HG02981 (cell line): ENCODE measurements at regions not wholly inside any gene's neighbourhood (a gene's known extent, or its start where the extent isn't known, plus 50 kb on each side); places are given as distances from the start of the nearest gene placed in this dataset.
"Not testable (repeated sequence)": the region's sequence is repeated elsewhere in the genome, so short reads cannot be mapped to it uniquely, and the experiment has no call there.

ENCODE experiments used
- ATAC-seq: cut with Tn5 transposase; IDR thresholded peaks from one replicate; pipeline ENCODE4 v1.9.1; 2021; ENCODE audit warnings: mild to moderate bottlenecking, moderate library complexity; ENCODE audit not compliant: unreplicated experiment

DNA sequence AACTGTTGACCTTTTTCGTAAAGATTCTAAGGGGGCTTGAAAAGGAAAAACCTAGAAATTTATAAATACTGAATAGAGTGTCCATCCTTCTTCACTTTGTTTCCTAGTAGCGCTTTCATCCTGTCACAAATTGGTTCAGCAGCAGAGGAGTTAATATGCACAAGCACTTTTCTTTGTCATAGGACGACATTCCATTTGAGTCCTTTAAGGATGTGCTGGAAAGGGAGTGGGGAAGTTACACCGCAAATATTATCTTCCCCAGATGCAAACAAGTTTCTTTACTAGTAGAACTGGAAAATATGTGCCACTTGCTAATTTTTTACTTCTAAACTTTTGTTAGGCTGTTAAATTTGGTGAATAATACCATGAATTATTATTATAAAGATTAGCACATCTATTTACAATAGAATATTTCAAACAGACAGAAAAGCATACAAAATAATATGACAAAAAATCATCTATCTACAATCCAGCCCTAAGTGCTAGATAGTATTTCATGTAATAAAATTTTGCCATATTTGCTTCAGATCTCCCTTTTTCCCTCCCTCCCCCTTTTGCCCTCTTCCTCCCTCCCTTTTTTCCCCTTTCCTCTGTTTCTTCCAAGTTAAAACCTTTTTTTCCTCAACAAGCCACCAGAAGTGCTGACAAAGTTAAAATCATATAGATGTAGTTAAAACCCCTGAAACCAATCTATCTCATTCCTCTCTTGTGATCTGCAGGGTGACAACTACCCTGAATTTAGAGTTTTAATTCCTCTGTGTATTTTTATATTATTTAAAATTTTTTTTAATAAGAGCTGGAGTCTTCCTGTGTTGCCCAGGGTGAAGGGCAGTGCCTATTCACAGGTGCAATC is 50.5 kb upstream of the MAP4K3 start:
- ATAC-seq, result no peak

DNA sequence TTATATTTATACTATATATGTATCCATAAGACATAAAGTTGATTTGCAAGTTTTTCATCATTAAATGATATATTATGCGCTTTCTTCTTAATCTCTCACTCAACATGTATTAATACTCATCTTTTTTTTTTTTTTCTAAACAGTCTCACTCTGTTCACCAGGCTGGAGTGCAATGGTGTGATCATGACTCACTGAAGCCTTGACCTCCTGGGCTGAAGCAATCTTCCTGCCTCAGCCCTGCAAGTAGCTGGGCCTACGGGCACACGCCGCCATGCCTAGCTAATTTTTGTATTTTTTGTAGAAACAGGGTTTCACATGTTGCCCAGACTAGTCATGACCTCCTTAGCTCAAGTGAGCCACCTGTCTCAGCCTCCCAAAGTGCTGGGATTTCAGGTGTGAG is 51.4 kb upstream of the MAP4K3 start:
- ATAC-seq, result no peak

DNA sequence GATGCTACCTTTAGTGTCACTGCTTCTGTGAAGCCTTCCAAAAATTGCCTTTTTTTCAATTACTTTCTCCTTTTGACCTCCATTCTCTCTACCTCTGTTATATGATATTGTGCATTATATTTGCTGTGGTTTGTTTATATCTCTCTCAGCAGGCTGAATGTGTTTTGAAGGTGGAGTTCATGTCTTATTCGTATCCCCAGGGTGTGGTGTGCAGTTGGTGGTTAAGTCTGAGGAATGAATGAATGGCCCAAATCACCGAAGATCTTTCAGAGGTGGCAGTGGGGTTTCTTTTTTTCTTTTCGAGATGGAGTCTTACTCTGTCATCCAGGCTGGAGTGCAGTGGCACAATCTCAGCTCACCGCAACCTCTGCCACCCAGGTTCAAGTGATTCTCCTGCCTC is 53.5 kb upstream of the MAP4K3 start:
- ATAC-seq, result no peak

DNA sequence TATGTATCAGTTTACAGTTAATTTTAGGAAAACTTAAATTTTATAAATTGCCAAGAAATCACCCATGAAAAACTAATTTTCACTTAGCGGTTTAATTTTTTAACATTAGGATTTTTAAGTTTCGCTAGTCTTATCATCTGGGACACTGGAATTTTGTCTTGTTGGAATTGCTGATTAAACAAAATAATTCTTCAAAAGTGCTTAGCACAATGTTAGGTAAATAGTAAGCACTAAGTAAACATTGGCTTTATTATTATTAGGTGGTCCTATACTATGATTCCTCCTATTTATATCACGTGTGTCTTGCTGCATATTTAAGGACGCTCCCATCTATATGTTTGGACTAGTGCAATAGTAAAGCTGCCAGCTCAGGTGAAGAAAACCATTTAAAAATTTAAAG is 54.6 kb upstream of the MAP4K3 start:
- ATAC-seq, result no peak

DNA sequence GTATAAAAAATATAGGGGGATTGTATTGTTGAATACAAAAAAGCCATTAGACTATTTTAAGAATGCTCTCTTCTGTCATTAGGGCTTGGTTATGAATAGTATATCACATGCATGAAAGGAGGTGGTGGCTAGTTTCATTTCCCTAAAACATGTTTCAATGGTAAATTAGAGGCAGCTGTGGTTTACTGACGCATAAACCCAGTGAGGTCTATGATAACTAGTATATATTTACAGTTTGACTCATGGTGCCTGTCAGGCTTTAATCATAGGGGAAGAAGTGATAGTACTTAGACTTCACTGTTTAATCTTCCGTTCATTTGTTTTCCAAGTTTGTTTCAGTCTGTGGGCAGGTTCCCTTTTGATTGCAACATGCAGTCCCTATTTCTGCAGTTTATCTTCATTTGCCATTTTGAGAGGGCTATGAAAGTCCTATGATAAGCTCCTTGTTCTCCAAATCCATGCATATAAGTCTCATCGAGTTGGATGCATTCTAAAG is 55.1 kb upstream of the MAP4K3 start:
- ATAC-seq, result peak; percentile 98

DNA sequence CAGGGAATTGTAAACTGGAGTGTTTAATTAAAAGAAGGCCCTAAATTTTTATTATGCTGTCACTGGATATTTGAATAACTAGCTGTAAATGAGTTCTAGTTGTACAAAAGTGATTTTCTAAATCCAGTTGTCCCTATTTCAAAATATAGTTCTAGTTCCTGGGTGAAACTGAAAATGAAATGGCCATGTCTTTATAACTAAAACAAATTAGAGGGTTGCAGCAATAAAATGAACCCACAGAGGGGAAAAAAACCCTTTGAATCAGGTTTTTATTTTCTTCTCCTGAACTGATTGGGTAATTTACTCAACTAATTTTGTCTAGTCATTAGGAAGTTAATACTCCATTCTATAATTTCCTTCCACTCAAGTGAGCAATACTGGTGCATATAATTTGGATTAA is 55.6 kb upstream of the MAP4K3 start:
- no peak for ATAC-seq

DNA sequence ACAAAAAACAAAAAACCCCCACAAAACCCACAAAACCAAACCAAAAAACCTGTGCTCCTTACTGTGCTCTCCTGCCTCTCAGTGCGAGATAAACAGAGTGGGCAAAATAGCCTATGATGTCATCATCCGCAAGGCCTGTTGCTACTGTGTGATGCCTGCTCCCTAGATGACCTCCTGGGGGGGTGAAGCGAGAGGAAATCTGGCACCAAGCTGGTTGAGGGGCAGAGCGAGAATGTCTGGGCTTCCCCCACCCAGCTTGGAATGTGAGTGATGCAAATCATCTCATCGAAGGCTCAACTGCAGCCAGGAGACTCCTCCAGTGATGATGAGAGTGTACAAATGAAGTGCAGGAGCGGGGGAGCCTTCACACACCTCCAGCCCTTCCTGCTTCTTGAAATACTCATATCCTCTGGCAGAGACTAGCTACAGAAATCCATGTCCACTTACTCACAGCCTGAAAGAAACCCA is 57.7 kb upstream of the MAP4K3 start:
- ATAC-seq, result peak; percentile 32

DNA sequence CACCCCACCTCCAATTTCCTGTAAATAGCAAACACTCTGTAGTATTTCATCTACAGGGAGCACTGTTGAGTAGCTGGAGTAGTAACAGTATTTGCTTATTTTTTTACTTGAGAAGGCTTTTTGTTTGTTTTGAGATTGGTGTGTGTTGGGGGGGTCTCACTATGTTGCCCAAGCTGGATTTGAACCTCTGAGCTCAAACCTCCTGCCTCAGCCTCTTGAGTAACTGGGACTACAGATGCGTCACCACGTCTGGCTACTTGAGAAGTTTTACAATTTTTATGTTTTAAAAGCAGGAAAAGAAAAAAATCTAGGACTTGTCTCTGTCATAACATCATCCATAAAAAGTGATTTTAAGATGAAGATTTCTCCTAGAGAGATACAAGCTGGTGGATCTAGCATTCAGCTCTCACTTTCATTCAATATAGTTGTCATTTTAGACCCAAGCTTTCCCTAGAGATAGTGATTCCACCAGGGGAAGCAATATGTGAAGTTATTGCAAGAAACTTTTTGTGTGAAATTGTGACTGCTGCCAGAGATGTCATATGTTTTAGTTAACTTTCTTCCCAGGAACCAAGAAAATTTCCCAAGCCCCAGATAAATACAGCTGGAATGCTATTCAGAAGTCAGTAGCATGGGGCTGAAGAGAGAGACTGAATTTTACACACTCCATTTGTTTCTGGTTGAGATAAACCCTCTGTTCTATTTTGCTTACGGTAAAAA is 60.2 kb upstream of the MAP4K3 start:
- ATAC-seq, result no peak

DNA sequence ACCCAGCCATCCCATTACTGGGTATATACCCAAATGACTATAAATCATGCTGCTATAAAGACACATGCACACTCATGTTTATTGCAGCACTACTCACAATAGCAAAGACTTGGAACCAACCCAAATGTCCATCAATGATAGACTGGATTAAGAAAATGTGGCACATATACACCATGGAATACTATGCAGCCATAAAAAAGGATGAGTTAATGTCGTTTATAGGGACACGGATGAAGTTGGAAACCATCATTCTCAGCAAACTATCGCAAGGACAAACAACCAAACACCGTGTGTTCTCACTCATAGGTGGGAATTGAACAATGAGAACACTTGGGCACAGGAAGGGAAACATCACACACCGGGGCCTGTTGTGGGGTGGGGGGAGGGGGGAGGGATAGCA is 61.1 kb upstream of the MAP4K3 start:
- ATAC-seq, result not testable (repeated sequence)

DNA sequence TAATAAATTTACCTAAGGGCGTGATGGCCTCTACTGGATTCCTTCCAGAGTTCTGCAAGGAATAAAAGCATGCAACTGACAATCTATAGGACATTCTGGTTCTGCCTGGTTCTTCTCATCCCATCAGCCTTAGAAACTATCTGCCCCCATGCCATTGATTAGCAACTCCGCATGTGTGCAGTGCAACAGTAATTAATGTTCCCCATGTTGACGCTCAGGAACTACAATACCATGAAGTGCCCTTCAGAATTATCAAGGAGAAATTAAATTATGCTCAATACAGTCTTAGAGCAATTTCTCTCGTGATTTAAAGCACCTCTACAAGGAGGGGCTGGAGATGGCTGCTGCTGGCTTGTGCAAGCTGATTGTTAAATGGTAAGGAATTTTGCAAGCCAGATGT is 61.7 kb upstream of the MAP4K3 start:
- no peak for ATAC-seq

DNA sequence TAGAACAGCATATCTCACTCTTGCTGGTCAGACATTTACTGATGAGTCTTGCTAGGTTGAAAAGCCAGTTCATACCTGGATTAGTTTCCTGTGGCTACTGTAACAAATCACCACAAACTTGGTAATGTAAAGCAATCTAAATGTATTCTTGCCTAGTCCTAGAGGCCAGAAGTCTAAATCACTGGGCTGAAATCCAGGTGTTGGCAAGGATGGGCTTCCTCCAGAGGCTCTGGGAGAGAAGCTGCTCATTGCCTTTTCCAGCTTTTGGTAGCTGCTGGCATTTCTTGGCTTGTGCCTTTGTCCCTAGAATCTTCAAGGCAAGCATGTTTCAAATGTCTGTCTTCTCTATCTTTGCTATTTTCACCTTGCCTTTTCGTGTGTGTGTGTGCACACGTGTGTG is 62.3 kb upstream of the MAP4K3 start:
- no peak for ATAC-seq

DNA sequence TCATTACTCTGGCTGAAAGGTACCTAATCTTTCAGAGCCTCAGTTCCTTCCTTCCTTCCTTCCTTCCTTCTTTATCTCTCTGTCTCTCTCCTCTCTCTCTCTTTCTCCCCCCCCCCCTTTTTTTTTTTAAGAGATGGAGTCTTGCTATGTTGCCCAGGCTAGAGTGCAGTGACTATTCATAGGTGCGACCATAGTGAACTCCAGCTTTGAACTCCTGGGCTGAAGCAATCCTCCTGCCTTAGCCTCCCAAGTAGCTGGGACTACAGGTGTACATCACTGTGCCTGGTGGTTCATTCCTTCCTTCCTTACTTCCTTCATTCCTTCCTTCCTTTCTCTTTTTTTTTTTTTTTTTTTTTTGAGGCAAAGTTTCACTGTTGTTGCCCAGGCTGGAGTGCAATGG is 64.3 kb upstream of the MAP4K3 start:
- ATAC-seq, result no peak

DNA sequence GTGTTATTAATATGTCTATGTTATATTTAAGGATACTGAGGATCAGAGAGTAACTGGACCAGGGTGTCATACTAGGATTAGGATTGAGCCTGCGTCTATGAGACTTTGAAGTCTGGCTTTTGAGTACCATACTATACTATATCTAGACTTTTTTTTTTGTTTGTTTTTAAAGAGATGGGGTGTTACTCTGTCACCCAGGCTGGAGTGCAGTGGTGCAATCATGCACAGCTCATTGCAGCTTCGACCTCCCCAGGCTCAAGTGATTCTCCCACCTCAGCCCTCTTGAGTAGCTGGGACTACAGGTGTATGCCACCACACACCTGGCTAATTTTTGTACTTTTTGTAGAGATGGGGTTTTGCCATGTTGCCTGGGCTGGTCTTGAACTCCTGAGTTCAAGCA is 66.2 kb upstream of the MAP4K3 start:
- no peak for ATAC-seq

DNA sequence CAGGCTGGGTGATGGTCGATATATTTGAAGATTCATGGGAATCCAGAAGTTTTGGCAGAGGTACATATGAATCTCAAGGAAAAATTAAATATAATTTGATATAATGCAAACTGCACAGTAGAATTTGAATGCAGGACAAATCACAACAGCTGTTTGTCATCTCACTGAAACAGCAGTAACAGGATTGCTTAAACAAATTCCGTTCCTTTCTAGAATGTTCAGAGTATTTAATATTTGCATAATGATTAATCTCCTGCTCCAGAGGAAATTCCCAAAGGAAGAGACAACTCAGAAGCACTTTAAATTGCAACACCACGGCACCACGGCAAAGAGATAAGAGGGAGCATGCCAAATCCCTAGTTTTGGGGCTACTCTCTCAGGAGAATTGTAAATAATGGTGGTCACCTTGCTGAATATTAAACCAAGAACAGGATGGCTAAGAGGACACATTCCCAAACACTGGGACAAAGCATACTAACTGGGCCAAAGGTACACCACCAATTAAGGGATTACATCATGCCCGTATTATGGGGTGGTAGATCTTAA is 67.8 kb upstream of the MAP4K3 start:
- ATAC-seq, result no peak

DNA sequence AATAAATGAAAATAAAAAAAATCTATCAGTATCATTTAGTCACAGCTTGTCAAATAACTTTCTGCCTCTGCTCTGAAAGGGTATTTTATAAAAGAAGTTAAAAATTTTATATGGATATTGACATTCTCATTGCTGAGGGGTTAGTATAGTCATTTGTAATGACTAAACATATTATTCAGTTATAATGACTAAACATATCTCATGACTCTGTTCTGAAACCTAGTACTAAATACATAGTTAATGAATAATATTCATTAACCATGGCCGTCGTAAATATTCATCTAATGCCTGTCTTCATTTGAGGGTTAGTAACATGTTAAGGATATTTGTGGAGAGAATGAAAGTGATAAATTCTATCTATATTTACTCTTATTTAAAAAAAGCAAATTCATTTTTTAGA is 69.1 kb upstream of the MAP4K3 start:
- ATAC-seq, result peak; percentile 73

DNA sequence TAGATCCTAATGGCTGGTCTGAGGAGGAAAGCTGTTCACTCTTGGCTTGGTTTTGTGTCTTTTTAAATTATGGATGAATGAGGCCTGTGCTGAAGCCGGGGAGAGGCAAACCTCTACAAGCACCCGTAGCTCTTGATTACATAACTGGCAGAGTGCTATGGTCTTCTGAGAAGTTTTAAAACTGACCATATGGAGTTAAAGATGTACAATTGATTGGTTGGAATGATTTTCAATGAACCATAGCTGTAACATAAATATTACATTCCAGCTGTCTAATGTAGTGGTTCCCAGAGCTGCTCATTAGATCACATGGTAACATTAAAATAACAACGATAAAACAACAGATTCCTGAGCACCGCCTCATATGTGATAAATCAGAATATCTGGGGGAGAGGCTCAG is 71.1 kb upstream of the MAP4K3 start:
- ATAC-seq, result no peak

DNA sequence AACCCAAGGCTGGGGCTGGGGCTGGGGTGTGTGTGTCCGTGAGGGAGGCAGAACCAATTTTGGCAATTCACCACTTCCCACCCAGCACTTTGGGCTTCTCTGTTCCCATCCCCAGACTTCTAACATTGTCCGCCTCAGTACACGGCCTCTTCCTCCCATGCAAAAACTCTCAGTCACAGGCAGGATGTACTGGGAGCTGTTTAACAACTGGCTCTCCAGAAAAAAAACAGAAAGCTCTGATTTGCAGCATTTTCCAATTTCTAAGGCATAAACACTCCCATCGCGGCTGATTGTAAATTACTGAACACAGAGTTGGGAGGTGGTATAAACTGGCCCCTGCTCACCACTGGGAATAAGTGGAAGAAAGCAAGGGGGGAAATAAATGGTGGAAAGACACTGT is 73.1 kb upstream of the MAP4K3 start:
- no peak for ATAC-seq

DNA sequence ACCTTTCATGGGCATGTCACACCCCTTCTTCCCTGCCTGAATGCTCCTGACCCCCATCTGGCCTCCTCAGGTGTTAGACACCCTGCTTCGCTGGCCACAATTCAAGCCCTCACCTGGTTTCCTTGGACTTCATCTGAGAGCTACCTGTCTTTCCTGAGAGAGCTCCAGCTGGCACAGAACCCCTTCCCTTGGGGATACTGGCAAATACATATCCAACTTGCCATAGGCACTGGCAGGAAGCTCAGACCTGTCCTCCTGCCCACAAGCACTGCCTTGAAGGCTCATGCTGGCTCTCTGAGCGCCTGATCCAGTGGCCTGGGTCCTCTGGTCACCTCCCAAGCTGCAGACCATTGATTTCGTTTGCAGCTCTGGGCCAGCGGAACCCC is 74.1 kb upstream of the MAP4K3 start:
- ATAC-seq, result no peak

DNA sequence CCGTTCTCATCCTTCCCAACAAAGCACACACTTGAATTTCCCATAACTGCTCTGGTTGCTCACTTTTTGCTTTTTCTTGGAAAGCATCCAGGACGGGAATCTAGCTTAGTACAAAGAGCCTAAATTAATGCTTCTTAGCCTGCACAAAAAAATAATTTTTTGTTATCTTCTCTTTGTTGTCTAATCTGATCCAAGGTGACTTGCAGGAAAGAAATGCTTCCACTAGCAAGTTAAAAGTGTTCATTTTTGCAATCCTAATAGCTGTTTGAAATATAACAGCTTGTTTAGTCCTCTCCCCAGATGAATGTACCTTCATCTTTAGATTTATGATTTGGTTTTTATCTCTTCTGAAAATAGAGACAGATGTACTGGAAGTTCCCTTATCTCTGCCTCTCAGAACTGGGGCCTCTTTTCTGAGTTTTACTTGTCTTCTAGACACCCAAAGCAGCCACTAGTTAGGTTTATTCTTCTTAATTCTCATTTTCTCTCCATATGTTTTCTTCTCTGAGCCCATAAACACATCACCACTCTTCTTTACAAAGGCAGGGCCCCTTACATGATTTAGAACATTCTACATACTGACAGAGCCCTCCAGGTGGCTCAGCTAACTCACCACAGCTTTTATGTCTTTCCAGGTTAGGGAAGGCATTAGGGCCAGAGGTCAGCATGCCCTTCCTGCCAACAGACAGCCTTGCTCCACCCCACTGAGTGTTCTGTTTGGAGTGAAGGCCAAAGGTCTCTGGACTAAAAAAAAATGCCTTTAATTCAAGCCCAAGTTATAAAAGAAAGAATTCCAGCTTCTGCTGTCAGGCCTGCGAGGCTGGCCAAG is 74.7 kb upstream of the MAP4K3 start:
- no peak for ATAC-seq

DNA sequence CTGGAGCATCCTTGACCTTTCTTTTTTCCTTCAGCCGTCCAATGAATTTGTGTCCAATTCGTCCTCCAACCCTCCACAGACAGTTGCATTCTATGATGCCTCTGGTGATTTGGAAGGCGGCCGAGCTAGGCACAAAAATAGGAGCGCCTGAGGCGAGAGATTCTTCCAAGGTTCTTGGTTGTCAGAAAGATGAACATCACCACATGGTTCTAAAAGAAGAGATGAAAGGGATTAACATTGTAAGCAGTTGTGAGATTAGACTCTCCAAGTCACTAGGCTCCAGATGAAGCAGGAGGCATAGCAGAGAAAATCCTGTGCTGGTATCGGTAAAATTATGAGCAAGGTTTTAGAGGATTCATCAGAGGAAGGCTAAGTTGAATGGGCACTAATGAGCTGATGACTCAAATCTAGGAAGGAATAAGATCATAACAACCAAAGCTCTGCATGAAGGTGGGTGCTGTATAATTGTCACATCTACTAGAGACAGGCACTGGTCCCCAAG is 75.4 kb upstream of the MAP4K3 start:
- ATAC-seq, result no peak

DNA sequence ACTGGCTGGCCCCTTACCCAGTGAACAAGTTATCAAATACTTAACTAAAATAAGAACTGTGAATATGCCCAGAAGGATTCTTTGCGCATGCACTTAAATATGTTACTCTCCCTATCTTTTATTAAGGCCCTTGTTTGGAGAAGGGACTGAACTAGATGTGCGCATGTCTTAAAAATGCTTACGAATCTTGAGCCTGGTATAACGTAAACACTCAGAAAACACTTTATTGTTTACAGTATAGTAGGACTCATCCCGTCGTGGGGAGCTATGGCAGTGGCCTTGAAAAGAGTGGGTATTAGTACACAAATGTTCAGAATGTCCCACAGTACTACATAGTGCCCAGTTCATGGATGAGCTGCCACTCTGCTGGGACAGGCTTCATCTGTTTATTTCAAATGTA is 75.9 kb upstream of the MAP4K3 start:
- ATAC-seq, result no peak
